Astrocyte (in vitro differentiated cells and primary cell): ENCODE measurements at regions not wholly inside any gene's neighbourhood (a gene's known extent, or its start where the extent isn't known, plus 50 kb on each side); places are given as distances from the start of the nearest gene placed in this dataset.

Experiments
- DNase-seq: peaks from one replicate; pipeline ENCODE4 v3.0.0-alpha.2; 2010; ENCODE audit warnings: low read depth
- FAIRE-seq: peaks from 2 replicates; lab custom pipeline; 2011; peaks lifted over from hg19 to GRCh38; lab: Jason Lieb, UNC
- H2AFZ ChIP-seq: 2 replicates; pipeline ENCODE4 v1.6.0; 2012; ENCODE audit warnings: low read depth, low read length, inconsistent platforms
- H3K27ac ChIP-seq: 2 replicates; pipeline ENCODE4 v1.5.1; 2011; ENCODE audit warnings: low read depth, low read length, inconsistent platforms
- H3K27me3 ChIP-seq: 2 replicates; pipeline ENCODE4 v1.6.0; 2011; ENCODE audit warnings: low read length, inconsistent platforms; ENCODE audit not compliant: insufficient read depth
- H3K36me3 ChIP-seq: 2 replicates; pipeline ENCODE4 v1.5.1; 2011; ENCODE audit warnings: low read length, inconsistent platforms; ENCODE audit not compliant: insufficient read depth
- H3K4me1 ChIP-seq: 2 replicates; pipeline ENCODE4 v1.5.1; 2011; ENCODE audit warnings: low read length, inconsistent platforms; ENCODE audit not compliant: insufficient read depth
- H3K4me2 ChIP-seq: 2 replicates; pipeline ENCODE4 v1.6.0; 2012; ENCODE audit warnings: low read length, inconsistent platforms
- H3K4me3 ChIP-seq: 2 replicates; pipeline ENCODE4 v1.5.1; 2011; ENCODE audit warnings: low read depth, mild to moderate bottlenecking, low read length, inconsistent platforms; ENCODE audit not compliant: insufficient read depth
- H3K79me2 ChIP-seq: 2 replicates; pipeline ENCODE4 v1.6.0; 2012; ENCODE audit warnings: mild to moderate bottlenecking, low read length, inconsistent platforms; ENCODE audit not compliant: insufficient read depth
- H3K9ac ChIP-seq: 2 replicates; pipeline ENCODE4 v1.6.0; 2012; ENCODE audit warnings: mild to moderate bottlenecking, low read length, inconsistent platforms
- H3K9me3 ChIP-seq: 2 replicates; pipeline ENCODE4 v1.5.1; 2012; ENCODE audit warnings: low read depth, mild to moderate bottlenecking, low read length, inconsistent platforms; ENCODE audit not compliant: insufficient read depth
- H4K20me1 ChIP-seq: 2 replicates; pipeline ENCODE4 v1.6.0; 2012; ENCODE audit warnings: low read length, inconsistent platforms; ENCODE audit not compliant: insufficient read depth
- H3K27ac Mint-ChIP-seq: one replicate; pipeline ENCODE4 v1.8.0; 2021; ENCODE audit warnings: mild to moderate bottlenecking, mixed read lengths; ENCODE audit not compliant: unreplicated experiment
- H3K27me3 Mint-ChIP-seq: one replicate; pipeline ENCODE4 v1.8.0; 2021; ENCODE audit warnings: low read depth, mixed read lengths; ENCODE audit not compliant: unreplicated experiment
- H3K36me3 Mint-ChIP-seq: one replicate; pipeline ENCODE4 v1.8.0; 2021; ENCODE audit warnings: low read depth, mixed read lengths; ENCODE audit not compliant: unreplicated experiment
- H3K4me1 Mint-ChIP-seq: one replicate; pipeline ENCODE4 v1.8.0; 2021; ENCODE audit warnings: low read depth, mixed read lengths; ENCODE audit not compliant: unreplicated experiment
- H3K4me3 Mint-ChIP-seq: one replicate; pipeline ENCODE4 v1.8.0; 2021; ENCODE audit warnings: mild to moderate bottlenecking, moderate library complexity, mixed read lengths; ENCODE audit not compliant: unreplicated experiment
- H3K9me3 Mint-ChIP-seq: one replicate; pipeline ENCODE4 v1.8.0; 2021; ENCODE audit warnings: mild to moderate bottlenecking, mixed read lengths; ENCODE audit not compliant: unreplicated experiment
- EZH2 ChIP-seq: IDR thresholded peaks from 2 replicates; pipeline ENCODE4 v1.6.1; 2012; ENCODE audit warnings: mild to moderate bottlenecking, low read length, inconsistent platforms; ENCODE audit not compliant: insufficient read depth
- TF ChIP-seq, protein P1 (sequence below): IDR thresholded peaks from 2 replicates; pipeline ENCODE4 v1.5.1; 2011; ENCODE audit warnings: low read depth, mild to moderate bottlenecking, inconsistent platforms, low read length, moderate library complexity; ENCODE audit not compliant: insufficient read depth

DNA sequence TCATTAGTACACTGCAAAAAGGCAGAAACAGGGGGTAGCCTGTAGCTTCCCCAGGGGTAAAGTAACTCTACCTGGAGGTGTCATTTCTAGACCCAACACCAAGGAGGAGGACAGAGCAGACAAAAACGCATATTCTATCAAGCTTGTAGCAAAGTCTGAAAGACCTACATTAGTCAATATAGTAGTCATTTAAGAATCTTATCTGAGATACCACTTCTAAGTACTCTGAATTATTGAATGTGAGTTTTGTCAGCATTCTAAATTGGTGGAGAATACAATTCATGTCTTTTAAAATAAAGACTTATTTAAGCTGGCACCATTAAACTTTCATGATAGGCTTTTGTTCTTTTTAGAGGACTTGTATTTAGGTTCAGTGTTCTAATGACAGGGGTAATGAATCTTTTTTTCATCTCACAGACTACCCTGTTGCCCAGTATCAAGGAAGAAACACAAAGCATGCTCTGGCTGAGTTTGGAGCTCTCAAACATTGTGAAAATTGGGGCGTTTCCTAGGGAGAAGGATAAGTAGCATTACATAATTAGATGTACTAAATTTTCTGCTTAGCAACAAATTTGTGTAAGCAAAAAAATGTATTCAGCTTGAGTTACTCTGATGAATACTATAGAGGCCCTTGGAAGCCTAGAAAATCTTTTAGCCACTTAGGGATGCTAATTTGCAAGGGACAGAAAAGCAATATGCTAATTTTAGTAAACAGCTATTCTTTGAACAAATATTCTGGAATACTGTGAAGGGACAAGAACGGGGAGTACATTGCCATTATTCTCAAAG is 255.4 kb upstream of the HSF2 start:
- Histone ChIP-seq H2AFZ (no peak overlapping the region), H3K9me3 (no peaks in the 10 kb centered on the region), H3K4me1 (no peaks in the 10 kb centered on the region), H3K4me3 (no peak overlapping the region), H3K36me3 (no peaks in the 10 kb centered on the region), H3K9ac (no peak overlapping the region), H3K27me3 (no peaks in the 10 kb centered on the region), H3K4me2 (no peak overlapping the region), H3K27ac (no peak overlapping the region), H3K79me2 (no peaks in the 10 kb centered on the region), H4K20me1 (no peaks in the 10 kb centered on the region)
- Mint-ChIP-seq H3K27ac (no peak overlapping the region), H3K4me1 (no peaks in the 10 kb centered on the region), H3K36me3 (no peaks in the 10 kb centered on the region), H3K4me3 (no peak overlapping the region), H3K27me3 (no peaks in the 10 kb centered on the region), H3K9me3 (no peaks in the 10 kb centered on the region)
- DNase-seq (no peak), FAIRE-seq (no peak)
- TF ChIP-seq, protein P1, sequence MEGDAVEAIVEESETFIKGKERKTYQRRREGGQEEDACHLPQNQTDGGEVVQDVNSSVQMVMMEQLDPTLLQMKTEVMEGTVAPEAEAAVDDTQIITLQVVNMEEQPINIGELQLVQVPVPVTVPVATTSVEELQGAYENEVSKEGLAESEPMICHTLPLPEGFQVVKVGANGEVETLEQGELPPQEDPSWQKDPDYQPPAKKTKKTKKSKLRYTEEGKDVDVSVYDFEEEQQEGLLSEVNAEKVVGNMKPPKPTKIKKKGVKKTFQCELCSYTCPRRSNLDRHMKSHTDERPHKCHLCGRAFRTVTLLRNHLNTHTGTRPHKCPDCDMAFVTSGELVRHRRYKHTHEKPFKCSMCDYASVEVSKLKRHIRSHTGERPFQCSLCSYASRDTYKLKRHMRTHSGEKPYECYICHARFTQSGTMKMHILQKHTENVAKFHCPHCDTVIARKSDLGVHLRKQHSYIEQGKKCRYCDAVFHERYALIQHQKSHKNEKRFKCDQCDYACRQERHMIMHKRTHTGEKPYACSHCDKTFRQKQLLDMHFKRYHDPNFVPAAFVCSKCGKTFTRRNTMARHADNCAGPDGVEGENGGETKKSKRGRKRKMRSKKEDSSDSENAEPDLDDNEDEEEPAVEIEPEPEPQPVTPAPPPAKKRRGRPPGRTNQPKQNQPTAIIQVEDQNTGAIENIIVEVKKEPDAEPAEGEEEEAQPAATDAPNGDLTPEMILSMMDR = no peak
- TF ChIP-seq EZH2 = no peak

DNA sequence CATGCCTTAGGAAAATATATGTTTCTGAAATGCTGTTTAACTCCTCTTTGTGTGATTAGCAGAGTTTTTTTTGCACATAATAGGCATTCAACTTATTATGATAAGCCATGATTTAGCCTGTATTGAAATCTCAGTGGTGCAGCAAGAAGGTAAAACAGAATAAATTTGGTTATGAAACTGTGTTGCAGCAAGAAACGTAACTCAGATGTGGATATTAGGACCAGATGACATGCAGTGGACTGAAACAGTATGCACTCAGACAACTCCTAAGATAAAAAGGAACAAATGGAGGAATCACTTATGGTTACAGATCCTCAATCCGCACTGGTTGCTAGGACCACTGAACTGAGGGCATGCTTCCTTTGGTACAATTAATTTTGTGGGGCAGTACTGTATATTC is 254.2 kb upstream of the HSF2 start:
- H3K36me3 Mint-ChIP-seq = no peaks in the 10 kb centered on the region
- no peak overlapping the region for H3K4me3 Mint-ChIP-seq
- H3K4me2 ChIP-seq = no peak overlapping the region
- TF ChIP-seq EZH2 = no peak
- no peaks in the 10 kb centered on the region for H3K9me3 Mint-ChIP-seq
- H3K9ac ChIP-seq = no peak overlapping the region
- H3K9me3 ChIP-seq = no peaks in the 10 kb centered on the region
- no peak overlapping the region for H3K4me3 ChIP-seq
- no peak for DNase-seq
- no peak for FAIRE-seq
- no peaks in the 10 kb centered on the region for H3K4me1 Mint-ChIP-seq
- no peaks in the 10 kb centered on the region for H3K27me3 ChIP-seq
- no peak overlapping the region for H3K27ac ChIP-seq
- H3K79me2 ChIP-seq = no peaks in the 10 kb centered on the region
- H2AFZ ChIP-seq = no peak overlapping the region
- no peaks in the 10 kb centered on the region for H3K4me1 ChIP-seq
- H4K20me1 ChIP-seq = no peaks in the 10 kb centered on the region
- H3K36me3 ChIP-seq = no peaks in the 10 kb centered on the region
- H3K27me3 Mint-ChIP-seq = no peaks in the 10 kb centered on the region
- H3K27ac Mint-ChIP-seq = no peak overlapping the region

- Mint-ChIP-seq H3K36me3 (no peaks in the 10 kb centered on the region), H3K27me3 (no peaks in the 10 kb centered on the region), H3K9me3 (no peaks in the 10 kb centered on the region), H3K4me3 (no peak overlapping the region), H3K4me1 (no peaks in the 10 kb centered on the region), H3K27ac (no peak overlapping the region)
- TF ChIP-seq EZH2 = no peak
- TF ChIP-seq, protein P1 = no peak
- DNase-seq = no peak
- Histone ChIP-seq H3K27me3 (no peaks in the 10 kb centered on the region), H3K79me2 (no peaks in the 10 kb centered on the region), H3K4me2 (no peak overlapping the region), H3K4me1 (no peaks in the 10 kb centered on the region), H2AFZ (no peak overlapping the region), H4K20me1 (no peaks in the 10 kb centered on the region), H3K36me3 (no peaks in the 10 kb centered on the region), H3K9me3 (no peaks in the 10 kb centered on the region), H3K27ac (no peak overlapping the region), H3K9ac (no peak overlapping the region), H3K4me3 (no peak overlapping the region)
- no peak for FAIRE-seq
Observed at GRCh38 chr6:122145741-122146240, 253.7 kb upstream of the HSF2 start.
